GM19324 (cell line): ENCODE measurements at regions not wholly inside any gene's neighbourhood (a gene's known extent, or its start where the extent isn't known, plus 50 kb on each side); places are given as distances from the start of the nearest gene placed in this dataset.

Source experiments
- ATAC-seq: cut with Tn5 transposase; IDR thresholded peaks from one replicate; pipeline ENCODE4 v1.9.1; 2021; ENCODE audit warnings: mild to moderate bottlenecking, moderate library complexity; ENCODE audit not compliant: unreplicated experiment, low FRiP score

- ATAC-seq, result no peak
Observed at GRCh38 chr17:79524213-79525187, 86.4 kb downstream of the RBFOX3 start.

- no peak for ATAC-seq
Observed at GRCh38 chr17:79522414-79522813, 88.4 kb downstream of the RBFOX3 start.

- ATAC-seq, result no peak
Observed at GRCh38 chr17:79521225-79521624, 89.6 kb downstream of the RBFOX3 start.

GRCh38 chr17:79520167-79521165, 90.4 kb downstream of the RBFOX3 start:
- ATAC-seq, result no peak

DNA sequence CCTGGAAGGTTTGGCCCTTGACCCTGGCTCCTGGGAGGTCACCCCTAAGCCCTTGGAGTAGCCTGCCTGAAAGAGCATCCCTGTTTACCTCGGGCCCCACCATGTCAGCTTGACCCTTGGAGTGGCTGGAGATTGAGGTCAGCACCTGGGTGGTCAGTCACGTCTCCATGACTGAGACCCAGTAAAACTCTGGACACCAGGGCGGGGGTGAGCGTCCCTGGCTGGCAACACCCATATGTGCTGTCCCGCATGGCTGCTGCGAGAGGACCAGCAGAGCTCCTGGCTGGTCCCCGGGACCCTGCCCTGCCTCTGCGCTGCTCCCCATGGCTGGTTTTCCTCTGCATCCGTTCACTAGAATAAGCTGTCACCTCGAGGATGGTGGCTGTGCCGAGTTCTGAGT, 91.2 kb downstream of the RBFOX3 start:
- no peak for ATAC-seq

- ATAC-seq, result no peak
Observed at GRCh38 chr17:79518585-79519523, 92.0 kb downstream of the RBFOX3 start.

- ATAC-seq, result no peak
Observed at GRCh38 chr17:79517827-79518584, 92.8 kb downstream of the RBFOX3 start.

DNA sequence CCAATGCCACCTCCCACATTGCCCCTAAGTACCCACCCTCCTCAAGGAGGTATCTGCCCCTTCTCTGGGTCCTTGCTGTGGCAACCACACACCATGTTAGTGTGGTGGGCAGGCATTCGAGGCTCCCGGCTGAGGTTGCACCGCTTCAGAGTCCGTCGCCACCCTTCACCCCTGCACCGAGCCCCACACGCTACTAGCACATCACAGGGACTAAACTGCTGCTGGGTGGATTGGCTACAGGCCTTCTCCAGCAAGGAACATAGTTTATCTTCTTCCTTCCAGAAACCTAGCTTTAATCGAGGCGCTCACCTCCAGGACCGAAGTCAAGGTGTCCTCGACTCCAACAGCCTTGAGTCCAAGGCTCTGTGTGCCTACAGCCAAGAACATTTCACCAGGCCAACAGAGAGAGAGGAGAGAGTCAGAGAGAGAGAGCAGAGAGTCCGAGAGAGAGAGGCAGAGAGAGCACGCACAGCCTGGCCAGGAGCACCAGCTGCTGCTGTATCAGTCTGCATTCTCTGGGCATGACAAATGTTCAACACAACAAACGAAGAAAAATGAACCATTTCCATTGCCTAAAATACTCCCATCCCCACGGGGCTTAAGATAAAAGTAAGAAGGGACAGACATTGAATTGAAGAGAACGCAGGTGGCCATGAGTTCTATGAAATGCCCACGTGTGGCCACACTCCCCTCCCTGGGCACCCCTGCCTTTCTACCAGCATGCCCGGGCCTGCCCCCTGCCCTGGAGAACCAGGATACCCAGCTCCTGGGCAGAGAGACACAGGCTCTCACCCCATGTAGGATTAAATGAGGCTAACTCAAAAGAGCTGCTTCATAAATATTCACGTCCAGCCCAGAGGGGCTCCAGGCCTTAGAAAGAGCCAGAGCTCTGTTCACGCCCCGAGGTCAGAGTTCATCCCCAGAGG, 94.9 kb downstream of the RBFOX3 start:
- no peak for ATAC-seq

DNA sequence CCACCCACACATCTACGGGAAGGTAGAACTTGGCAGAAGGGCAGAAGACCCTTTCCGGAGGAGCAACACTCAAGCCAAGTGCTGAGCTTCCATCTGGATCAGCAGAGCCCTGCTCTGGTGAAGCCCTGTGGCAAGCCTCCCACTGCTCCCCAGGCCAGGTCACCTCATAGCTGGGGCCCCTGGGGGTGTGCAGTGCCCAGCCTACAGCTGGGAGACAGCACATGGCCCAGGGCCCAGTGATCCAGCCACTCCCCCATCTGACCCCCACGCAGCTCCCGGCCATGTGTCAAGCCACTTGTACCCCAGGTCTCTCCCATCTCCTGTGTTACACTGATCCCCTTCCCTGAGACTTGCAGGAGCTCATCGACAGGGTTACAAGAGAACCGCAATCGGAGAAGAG, 95.7 kb downstream of the RBFOX3 start:
- no peak for ATAC-seq

GRCh38 chr17:79513820-79514535, 96.9 kb downstream of the RBFOX3 start:
- ATAC-seq, result no peak

DNA sequence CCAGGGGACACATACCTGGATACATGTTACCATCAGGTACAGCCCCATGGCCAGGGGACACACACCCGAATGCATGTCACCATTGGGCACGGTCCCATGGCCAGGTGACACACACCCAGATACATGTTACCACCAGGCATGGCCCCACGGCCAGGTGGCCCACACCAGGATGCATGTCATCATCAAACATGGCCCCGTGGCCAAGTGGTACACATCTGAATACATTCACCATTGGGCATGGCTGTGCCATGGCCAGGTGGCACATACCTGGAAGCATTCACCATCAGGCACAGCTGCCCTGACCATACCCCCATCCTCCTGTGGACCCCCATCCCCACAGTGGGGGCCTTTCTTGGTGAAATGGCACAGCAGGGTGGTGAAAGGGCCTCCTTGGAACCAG, 97.6 kb downstream of the RBFOX3 start:
- ATAC-seq, result no peak

DNA sequence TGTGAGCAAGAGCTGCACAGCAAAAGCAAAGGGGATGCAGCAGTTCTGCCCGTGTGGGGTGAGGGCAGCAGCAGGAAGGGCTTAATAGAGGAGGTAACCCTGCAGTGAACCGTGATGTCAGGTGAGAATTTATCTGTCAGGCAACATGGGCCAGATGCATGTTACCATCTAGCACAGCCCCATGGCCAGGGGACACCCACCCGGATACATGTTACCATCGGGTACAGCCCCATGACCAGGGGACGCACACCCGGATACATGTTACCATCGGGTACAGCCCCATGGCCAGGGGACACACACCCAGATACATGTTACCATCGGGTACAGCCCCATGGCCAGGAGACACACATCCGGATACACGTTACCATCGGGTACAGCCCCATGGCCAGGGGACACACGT, 99.4 kb downstream of the RBFOX3 start:
- no peak for ATAC-seq

DNA sequence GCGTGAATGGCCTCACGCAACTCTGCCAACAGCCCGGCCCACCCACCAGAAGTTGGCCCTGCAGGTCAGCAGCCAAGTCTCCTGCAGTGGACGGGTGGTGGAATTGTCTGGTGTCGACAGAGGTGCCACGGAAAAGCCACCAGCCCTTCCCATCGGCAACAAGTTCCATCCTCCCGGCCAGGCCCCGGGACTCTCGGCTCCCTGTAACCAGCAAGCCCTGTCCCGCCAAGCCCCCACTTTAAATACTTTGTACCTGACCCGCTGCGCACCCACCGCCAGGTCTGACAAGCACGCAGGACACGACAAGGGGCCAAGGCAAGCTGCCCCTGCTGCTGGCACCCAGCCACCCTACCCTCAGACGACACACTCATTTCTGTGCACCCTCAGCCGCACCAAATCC, 100.8 kb downstream of the RBFOX3 start:
- ATAC-seq, result no peak

GRCh38 chr17:79509490-79509889, 101.4 kb downstream of the RBFOX3 start:
- ATAC-seq, result no peak

DNA sequence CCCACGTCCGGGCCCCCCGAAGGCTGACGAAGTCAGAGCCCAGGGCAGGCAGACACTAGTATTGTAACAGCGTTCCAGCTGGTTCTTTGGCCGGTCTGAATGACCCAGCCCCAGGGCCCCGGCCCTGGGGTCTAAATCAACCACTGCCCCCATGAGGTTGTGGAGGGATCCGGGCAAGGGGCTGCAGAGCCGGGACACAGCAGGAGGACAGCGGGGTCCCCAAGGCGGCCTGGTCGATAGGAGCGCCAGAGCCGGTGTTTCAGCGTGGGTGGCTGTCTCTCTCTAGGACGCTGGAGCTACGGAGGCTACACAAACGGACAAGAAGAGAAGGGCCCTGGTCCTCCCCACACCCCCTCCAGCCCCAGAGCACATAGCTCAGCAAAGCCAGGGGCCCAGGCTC, 101.8 kb downstream of the RBFOX3 start:
- no peak for ATAC-seq

DNA sequence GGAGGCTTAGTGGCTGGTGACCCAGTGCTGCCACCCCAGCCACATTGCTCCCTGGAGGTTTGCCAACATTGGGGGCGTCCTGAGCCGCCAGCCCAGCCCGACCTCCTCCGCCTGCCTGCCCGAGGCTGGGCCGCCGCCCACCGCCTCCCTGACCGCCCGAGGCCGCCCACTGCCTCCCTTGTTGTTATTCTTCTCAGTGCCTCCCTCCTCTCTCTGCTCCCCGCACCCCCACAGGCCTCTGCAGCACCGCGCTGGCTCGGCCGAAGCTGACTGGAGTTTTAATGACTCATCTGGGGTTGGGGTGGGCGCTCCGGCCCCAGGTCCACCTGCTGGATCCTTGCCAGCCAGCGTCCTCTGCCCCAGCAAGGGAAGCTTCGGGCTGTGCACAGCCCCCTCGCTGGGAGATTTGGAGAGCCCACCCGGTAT, 102.5 kb downstream of the RBFOX3 start:
- no peak for ATAC-seq

- ATAC-seq, result no peak
Observed at GRCh38 chr17:79506955-79507354, 103.9 kb downstream of the RBFOX3 start.
